Naive thymus-derived CD4-positive, alpha-beta T cell (primary cell): ENCODE measurements at regions not wholly inside any gene's neighbourhood (a gene's known extent, or its start where the extent isn't known, plus 50 kb on each side); places are given as distances from the start of the nearest gene placed in this dataset.

Experiments used
- ATAC-seq: fragments of 150-1000 bp; cut with Tn5 transposase; 2 replicates; pipeline ENCODE4 v1.10.0; 2021; ENCODE audit warnings: mild to moderate bottlenecking, moderate library complexity
- CTCF ChIA-PET: fragments of 350-600 bp; sonication (Branson Sonifier 250); formaldehyde crosslinking; loops from one replicate; lab custom pipeline; 2021; ENCODE audit warnings: antibody characterized with exemption; lab: Charles Lee
- POLR2A ChIA-PET: fragments of 350-600 bp; sonication (Branson Sonifier 250); formaldehyde crosslinking; loops from one replicate; lab custom pipeline; 2021; ENCODE audit warnings: antibody characterized with exemption, inconsistent platforms; lab: Charles Lee
- DNase-seq, 9 donors: peaks; one replicate each; pipeline versions ENCODE4 v3.0.0 to v3.0.0-alpha.2; 2020 to 2022; ENCODE audit warnings: mixed read lengths in 1 of 9
- H3K27ac ChIP-seq: one replicate; pipeline ENCODE4 v1.7.0; 2013; ENCODE audit warnings: mild to moderate bottlenecking, low read depth, low read length, moderate library complexity
- H3K27me3 ChIP-seq, 2 donors: one replicate each; pipeline ENCODE4 v1.7.0; 2013; ENCODE audit warnings: low read length in 2 of 2, mild to moderate bottlenecking in 2 of 2, moderate library complexity in 2 of 2; ENCODE audit not compliant: control insufficient read depth in 2 of 2, insufficient read depth in 2 of 2
- H3K36me3 ChIP-seq, 3 experiments: 1 replicate in 2 of 3; 2 replicates in 1 of 3; pipeline ENCODE4 v1.7.0; 2013; ENCODE audit warnings: low read length in 3 of 3, mild to moderate bottlenecking in 3 of 3, moderate library complexity in 1 of 3; ENCODE audit not compliant: insufficient read depth in 3 of 3, control insufficient read depth in 2 of 3
- H3K4me1 ChIP-seq, 2 donors: one replicate each; pipeline ENCODE4 v1.7.0; 2013; ENCODE audit warnings: low read length in 2 of 2, mild to moderate bottlenecking in 2 of 2, moderate library complexity in 1 of 2; ENCODE audit not compliant: control insufficient read depth in 2 of 2, insufficient read depth in 2 of 2
- H3K4me3 ChIP-seq: 2 replicates; pipeline ENCODE4 v1.7.0; 2013; ENCODE audit warnings: mild to moderate bottlenecking, low read length
- H3K9me3 ChIP-seq, 3 experiments: 1 replicate in 2 of 3; 2 replicates in 1 of 3; pipeline ENCODE4 v1.7.0; 2013; ENCODE audit warnings: low read length in 3 of 3; ENCODE audit not compliant: control insufficient read depth in 2 of 3
- H3K27ac Mint-ChIP-seq, 9 donors: one replicate each; pipeline ENCODE4 v1.8.0; 2020 to 2022; ENCODE audit warnings: mixed read lengths in 9 of 9, mild to moderate bottlenecking in 8 of 9, moderate library complexity in 5 of 9, inconsistent platforms in 2 of 9
- H3K27me3 Mint-ChIP-seq, 5 donors: one replicate each; pipeline ENCODE4 v1.8.0; 2021 to 2022; ENCODE audit warnings: mixed read lengths in 5 of 5, mild to moderate bottlenecking in 1 of 5
- H3K36me3 Mint-ChIP-seq, 5 donors: one replicate each; pipeline ENCODE4 v1.8.0; 2020 to 2022; ENCODE audit warnings: mixed read lengths in 5 of 5, mild to moderate bottlenecking in 3 of 5, inconsistent platforms in 1 of 5
- H3K4me1 Mint-ChIP-seq, 7 donors: one replicate each; pipeline ENCODE4 v1.8.0; 2020 to 2022; ENCODE audit warnings: mixed read lengths in 7 of 7, mild to moderate bottlenecking in 3 of 7, inconsistent platforms in 1 of 7
- H3K4me3 Mint-ChIP-seq, 10 donors: one replicate each; pipeline ENCODE4 v1.8.0; 2020 to 2022; ENCODE audit warnings: mild to moderate bottlenecking in 10 of 10, mixed read lengths in 10 of 10, moderate library complexity in 6 of 10, inconsistent platforms in 2 of 10
- H3K9me3 Mint-ChIP-seq, 11 donors: one replicate each; pipeline ENCODE4 v1.8.0; 2020 to 2022; ENCODE audit warnings: mixed read lengths in 11 of 11, mild to moderate bottlenecking in 4 of 11, inconsistent platforms in 1 of 11, moderate library complexity in 1 of 11
- intact Hi-C, 2 donors: fragments of 100-400 bp; cut with micrococcal nuclease; formaldehyde crosslinking; loops; one replicate each; pipeline ENCODE4 v1.15.1; 2023

GRCh38 chr10:124301736-124302135, 117.0 kb downstream of the OAT start:
- ATAC-seq: no peak
- intact Hi-C loops: no loop called here
- Mint-ChIP-seq H3K9me3 (peaks cover 0 to 15% (median 4%) of the 10 kb centered on the region in 11 donors), H3K36me3 (no peaks in the 10 kb centered on the region), H3K4me1 (no peaks in the 10 kb centered on the region), H3K27me3 (peaks cover 0 to 5% (median 0%) of the 10 kb centered on the region in 5 donors), H3K27ac (no peak overlapping the region), H3K4me3 (no peak overlapping the region)
- ChIA-PET CTCF (interaction anchor here (0.6 kb wide), 1 partner anchor 1169 kb away, joined by 4 read pairs; no protein-coding TSS in a partner anchor), POLR2A (no interaction called here)
- H3K36me3 ChIP-seq: no peaks in the 10 kb centered on the region
- H3K27ac ChIP-seq: no peak overlapping the region
- no peaks in the 10 kb centered on the region for H3K9me3 ChIP-seq
- no peak for DNase-seq
- no peaks in the 10 kb centered on the region for H3K27me3 ChIP-seq
- no peaks in the 10 kb centered on the region for H3K4me1 ChIP-seq
- H3K4me3 ChIP-seq: no peak overlapping the region

- Histone ChIP-seq H3K27ac (no peak overlapping the region), H3K4me3 (no peak overlapping the region), H3K9me3 (no peaks in the 10 kb centered on the region), H3K27me3 (no peaks in the 10 kb centered on the region), H3K36me3 (no peaks in the 10 kb centered on the region), H3K4me1 (no peaks in the 10 kb centered on the region)
- Mint-ChIP-seq H3K27me3 (peaks cover 0 to 5% (median 0%) of the 10 kb centered on the region in 5 donors), H3K27ac (no peak overlapping the region), H3K36me3 (no peaks in the 10 kb centered on the region), H3K9me3 (peaks cover 0 to 15% (median 4%) of the 10 kb centered on the region in 11 donors), H3K4me1 (no peaks in the 10 kb centered on the region), H3K4me3 (no peak overlapping the region)
- ChIA-PET POLR2A (no interaction called here), CTCF (no interaction called here)
- intact Hi-C loops: no loop called here
- ATAC-seq (no peak), DNase-seq (no peak)
Observed at GRCh38 chr10:124300735-124301134, 118.0 kb downstream of the OAT start.

- Histone ChIP-seq H3K36me3 (no peaks in the 10 kb centered on the region), H3K9me3 (no peaks in the 10 kb centered on the region), H3K27ac (no peak overlapping the region), H3K4me3 (no peak overlapping the region), H3K4me1 (no peaks in the 10 kb centered on the region), H3K27me3 (no peaks in the 10 kb centered on the region)
- CTCF ChIA-PET: no interaction called here
- Mint-ChIP-seq H3K27me3 (peaks cover 0 to 5% (median 0%) of the 10 kb centered on the region in 5 donors), H3K27ac (no peak overlapping the region), H3K36me3 (no peaks in the 10 kb centered on the region), H3K9me3 (peaks cover 0 to 15% (median 4%) of the 10 kb centered on the region in 11 donors), H3K4me1 (no peaks in the 10 kb centered on the region), H3K4me3 (no peak overlapping the region)
- no peak for DNase-seq
- intact Hi-C loops: no loop called here
- POLR2A ChIA-PET: no interaction called here
- no peak for ATAC-seq
Observed at GRCh38 chr10:124300224-124300623, 118.5 kb downstream of the OAT start.

GRCh38 chr10:124299696-124300095, 119.0 kb downstream of the OAT start:
- Histone ChIP-seq H3K27me3 (no peaks in the 10 kb centered on the region), H3K4me3 (no peak overlapping the region), H3K4me1 (no peaks in the 10 kb centered on the region), H3K36me3 (no peaks in the 10 kb centered on the region), H3K27ac (no peak overlapping the region), H3K9me3 (no peaks in the 10 kb centered on the region)
- H3K4me3 Mint-ChIP-seq: no peak overlapping the region
- peaks cover 0 to 5% (median 0%) of the 10 kb centered on the region in 5 donors for H3K27me3 Mint-ChIP-seq
- no peaks in the 10 kb centered on the region for H3K36me3 Mint-ChIP-seq
- ChIA-PET POLR2A (no interaction called here), CTCF (no interaction called here)
- H3K9me3 Mint-ChIP-seq: peaks cover 0 to 15% (median 4%) of the 10 kb centered on the region in 11 donors
- ATAC-seq: no peak
- DNase-seq: no peak
- intact Hi-C loops: no loop called here
- H3K27ac Mint-ChIP-seq: no peak overlapping the region
- H3K4me1 Mint-ChIP-seq: no peaks in the 10 kb centered on the region

GRCh38 chr10:124298891-124299290, 119.8 kb downstream of the OAT start:
- no peaks in the 10 kb centered on the region for H3K9me3 ChIP-seq
- no peak overlapping the region for H3K27ac Mint-ChIP-seq
- H3K4me3 Mint-ChIP-seq: no peak overlapping the region
- ChIA-PET POLR2A (no interaction called here), CTCF (no interaction called here)
- H3K36me3 Mint-ChIP-seq: no peaks in the 10 kb centered on the region
- no peak for ATAC-seq
- no peak for DNase-seq
- peaks cover 0 to 15% (median 4%) of the 10 kb centered on the region in 11 donors for H3K9me3 Mint-ChIP-seq
- H3K27ac ChIP-seq: no peak overlapping the region
- no peaks in the 10 kb centered on the region for H3K4me1 ChIP-seq
- intact Hi-C loops: no loop called here
- H3K36me3 ChIP-seq: no peaks in the 10 kb centered on the region
- H3K4me1 Mint-ChIP-seq: no peaks in the 10 kb centered on the region
- no peaks in the 10 kb centered on the region for H3K27me3 ChIP-seq
- H3K4me3 ChIP-seq: no peak overlapping the region
- peaks cover 0 to 5% (median 0%) of the 10 kb centered on the region in 5 donors for H3K27me3 Mint-ChIP-seq

- ChIA-PET CTCF (no interaction called here), POLR2A (no interaction called here)
Observed at GRCh38 chr10:124296813-124297788, 121.6 kb downstream of the OAT start.

More at GRCh38 chr10:124296813-124297788, 121.6 kb downstream of the OAT start:
- DNase-seq (no peak), ATAC-seq (no peak)
- H3K27me3 ChIP-seq: no peaks in the 10 kb centered on the region
- intact Hi-C loops: no loop called here
- H3K27ac ChIP-seq: no peak overlapping the region
- no peaks in the 10 kb centered on the region for H3K36me3 Mint-ChIP-seq
- H3K4me1 ChIP-seq: no peaks in the 10 kb centered on the region
- H3K9me3 ChIP-seq: no peaks in the 10 kb centered on the region
- no peaks in the 10 kb centered on the region for H3K4me1 Mint-ChIP-seq
- H3K4me3 Mint-ChIP-seq: no peak overlapping the region
- no peaks in the 10 kb centered on the region for H3K36me3 ChIP-seq
- no peak overlapping the region for H3K27ac Mint-ChIP-seq
- peaks cover 0 to 5% (median 0%) of the 10 kb centered on the region in 5 donors for H3K27me3 Mint-ChIP-seq
- H3K9me3 Mint-ChIP-seq: peaks cover 0 to 15% (median 4%) of the 10 kb centered on the region in 11 donors
- H3K4me3 ChIP-seq: no peak overlapping the region
